C4-2B (cell line): ENCODE measurements at regions not wholly inside any gene's neighbourhood (a gene's known extent, or its start where the extent isn't known, plus 50 kb on each side); places are given as distances from the start of the nearest gene placed in this dataset.

Source experiments
- ZFX ChIP-seq: fragments of 450-650 bp; IDR thresholded peaks from 2 replicates; pipeline ENCODE4 v1.6.1; 2017
- TF ChIP-seq, protein P1 (sequence below): fragments of 450-650 bp; conservative IDR thresholded peaks from 2 replicates; pipeline ENCODE4 v1.5.1; 2017; ENCODE audit warnings: mild to moderate bottlenecking

DNA sequence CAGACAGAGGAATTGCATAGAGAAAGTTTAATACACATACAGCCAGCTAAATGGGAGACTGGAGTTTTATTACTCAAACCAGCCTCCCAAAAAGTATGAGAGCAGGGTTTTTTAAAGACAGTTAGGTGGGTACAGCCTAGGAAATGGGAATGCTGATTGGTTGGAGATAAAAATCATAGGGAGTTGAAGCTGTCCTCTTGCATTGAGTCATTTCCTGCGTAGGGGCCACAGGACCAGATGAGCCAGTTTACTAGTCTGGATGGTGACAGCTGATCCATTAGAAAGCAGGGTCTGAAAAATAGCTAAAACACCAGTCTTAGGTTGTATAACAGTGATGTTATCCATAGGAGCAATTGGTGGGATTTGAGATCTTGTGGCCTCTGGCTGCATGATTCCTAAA is 76.1 kb upstream of the POM121L12 start:
- TF ChIP-seq, protein P1, sequence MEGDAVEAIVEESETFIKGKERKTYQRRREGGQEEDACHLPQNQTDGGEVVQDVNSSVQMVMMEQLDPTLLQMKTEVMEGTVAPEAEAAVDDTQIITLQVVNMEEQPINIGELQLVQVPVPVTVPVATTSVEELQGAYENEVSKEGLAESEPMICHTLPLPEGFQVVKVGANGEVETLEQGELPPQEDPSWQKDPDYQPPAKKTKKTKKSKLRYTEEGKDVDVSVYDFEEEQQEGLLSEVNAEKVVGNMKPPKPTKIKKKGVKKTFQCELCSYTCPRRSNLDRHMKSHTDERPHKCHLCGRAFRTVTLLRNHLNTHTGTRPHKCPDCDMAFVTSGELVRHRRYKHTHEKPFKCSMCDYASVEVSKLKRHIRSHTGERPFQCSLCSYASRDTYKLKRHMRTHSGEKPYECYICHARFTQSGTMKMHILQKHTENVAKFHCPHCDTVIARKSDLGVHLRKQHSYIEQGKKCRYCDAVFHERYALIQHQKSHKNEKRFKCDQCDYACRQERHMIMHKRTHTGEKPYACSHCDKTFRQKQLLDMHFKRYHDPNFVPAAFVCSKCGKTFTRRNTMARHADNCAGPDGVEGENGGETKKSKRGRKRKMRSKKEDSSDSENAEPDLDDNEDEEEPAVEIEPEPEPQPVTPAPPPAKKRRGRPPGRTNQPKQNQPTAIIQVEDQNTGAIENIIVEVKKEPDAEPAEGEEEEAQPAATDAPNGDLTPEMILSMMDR, result no peak
- TF ChIP-seq ZFX, result no peak
